Esophagus squamous epithelium (tissue), 5 donors: ENCODE measurements at regions not wholly inside any gene's neighbourhood (a gene's known extent, or its start where the extent isn't known, plus 50 kb on each side); places are given as distances from the start of the nearest gene placed in this dataset.

Experiments
- DNase-seq: peaks from one replicate; lab custom pipeline; 2025; lab: John Stamatoyannopoulos, UW
- H3K27ac ChIP-seq, 4 donors: fragments of 200-600 bp; sonication (generic); one replicate each; pipeline ENCODE4 v1.5.1; 2016 to 2019; ENCODE audit warnings: mild to moderate bottlenecking in 1 of 4
- H3K27me3 ChIP-seq, 4 donors: fragments of 200-600 bp; sonication (generic); 1 replicate in 3 of 4; 2 replicates in 1 of 4; pipeline versions ENCODE4 v1.5.1 to v1.6.0; 2017 to 2021; ENCODE audit warnings: antibody characterized with exemption in 1 of 4
- H3K36me3 ChIP-seq, 3 donors: fragments of 200-600 bp; sonication (generic); one replicate each; pipeline ENCODE4 v1.5.1; 2016 to 2019
- H3K4me1 ChIP-seq, 3 donors: fragments of 200-600 bp; sonication (generic); one replicate each; pipeline ENCODE4 v1.5.1; 2017 to 2019
- H3K4me3 ChIP-seq, 4 donors: fragments of 200-600 bp; sonication (generic); 1 replicate in 3 of 4; 2 replicates in 1 of 4; pipeline ENCODE4 v1.5.1; 2016 to 2019; ENCODE audit warnings: mild to moderate bottlenecking in 2 of 4, moderate library complexity in 1 of 4
- H3K9me3 ChIP-seq, 3 donors: fragments of 200-600 bp; sonication (generic); one replicate each; pipeline ENCODE4 v1.5.1; 2016 to 2019
- POLR2A ChIP-seq, 4 donors: fragments of 450-650 bp; IDR thresholded peaks; one replicate each; pipeline ENCODE4 v1.6.1; 2017; ENCODE audit warnings: antibody characterized with exemption in 4 of 4, mild to moderate bottlenecking in 4 of 4, moderate library complexity in 3 of 4
- WGBS, 2 donors: methylation state at CpG; one replicate each; pipeline ENCODE4 v1.1.5; 2018; 5-methylcytosine and 5-hydroxymethylcytosine counted together
- intact Hi-C: fragments of 100-400 bp; cut with DNase I; formaldehyde crosslinking; loops from one replicate; pipeline ENCODE4 v1.15.0; 2022
- TF ChIP-seq, protein P1 (sequence below), 6 experiments: fragments of 450-650 bp in 4 of 6; fragments of 200-600 bp in 2 of 6; sonication (generic) in 2 of 6; IDR thresholded peaks; one replicate each; pipeline ENCODE4 v1.5.1; 2016 to 2019; ENCODE audit warnings: antibody characterized with exemption in 6 of 6, mild to moderate bottlenecking in 4 of 6, moderate library complexity in 4 of 6
- donor health status: DM: yes; HTN: yes; CAD: no.

DNA sequence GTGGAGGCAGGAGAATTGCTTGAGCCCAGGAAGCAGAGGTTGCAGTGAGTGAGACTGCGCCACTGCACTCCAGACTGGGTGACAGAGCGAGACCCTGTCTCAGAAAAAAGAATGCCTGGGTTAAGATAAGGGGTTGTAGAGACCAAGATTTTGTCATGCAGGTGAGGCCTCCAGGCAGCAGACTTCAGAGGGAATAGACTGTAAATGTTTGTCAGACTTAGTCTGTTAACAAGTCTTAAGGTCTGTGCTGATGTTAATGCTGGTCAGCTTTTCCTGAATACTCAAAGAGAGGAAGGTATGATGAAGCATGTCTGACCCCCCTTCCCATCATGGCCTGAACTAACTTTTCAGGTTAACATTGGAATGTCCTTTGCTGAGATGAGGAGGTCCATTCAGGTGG is 83.0 kb upstream of the FUT8 start:
- Histone ChIP-seq H3K4me1 (peaks cover 5 to 45% (median 13%) of the 10 kb centered on the region in 3 donors), H3K9me3 (no peaks in the 10 kb centered on the region), H3K4me3 (no peak overlapping the region), H3K36me3 (no peaks in the 10 kb centered on the region), H3K27me3 (no peaks in the 10 kb centered on the region), H3K27ac (peak overlapping the region; percentile 58 to 77 (median 61))
- no peak for DNase-seq
- intact Hi-C loops = no loop called here
- TF ChIP-seq POLR2A (IDR thresholded peaks at IDR 0.05) = no peak
- TF ChIP-seq, protein P1, sequence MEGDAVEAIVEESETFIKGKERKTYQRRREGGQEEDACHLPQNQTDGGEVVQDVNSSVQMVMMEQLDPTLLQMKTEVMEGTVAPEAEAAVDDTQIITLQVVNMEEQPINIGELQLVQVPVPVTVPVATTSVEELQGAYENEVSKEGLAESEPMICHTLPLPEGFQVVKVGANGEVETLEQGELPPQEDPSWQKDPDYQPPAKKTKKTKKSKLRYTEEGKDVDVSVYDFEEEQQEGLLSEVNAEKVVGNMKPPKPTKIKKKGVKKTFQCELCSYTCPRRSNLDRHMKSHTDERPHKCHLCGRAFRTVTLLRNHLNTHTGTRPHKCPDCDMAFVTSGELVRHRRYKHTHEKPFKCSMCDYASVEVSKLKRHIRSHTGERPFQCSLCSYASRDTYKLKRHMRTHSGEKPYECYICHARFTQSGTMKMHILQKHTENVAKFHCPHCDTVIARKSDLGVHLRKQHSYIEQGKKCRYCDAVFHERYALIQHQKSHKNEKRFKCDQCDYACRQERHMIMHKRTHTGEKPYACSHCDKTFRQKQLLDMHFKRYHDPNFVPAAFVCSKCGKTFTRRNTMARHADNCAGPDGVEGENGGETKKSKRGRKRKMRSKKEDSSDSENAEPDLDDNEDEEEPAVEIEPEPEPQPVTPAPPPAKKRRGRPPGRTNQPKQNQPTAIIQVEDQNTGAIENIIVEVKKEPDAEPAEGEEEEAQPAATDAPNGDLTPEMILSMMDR (IDR thresholded peaks at IDR 0.05) = no peak
- WGBS, 2 donors = 88 to 96% methylated on average over 2 of the region's 2 CpGs

DNA sequence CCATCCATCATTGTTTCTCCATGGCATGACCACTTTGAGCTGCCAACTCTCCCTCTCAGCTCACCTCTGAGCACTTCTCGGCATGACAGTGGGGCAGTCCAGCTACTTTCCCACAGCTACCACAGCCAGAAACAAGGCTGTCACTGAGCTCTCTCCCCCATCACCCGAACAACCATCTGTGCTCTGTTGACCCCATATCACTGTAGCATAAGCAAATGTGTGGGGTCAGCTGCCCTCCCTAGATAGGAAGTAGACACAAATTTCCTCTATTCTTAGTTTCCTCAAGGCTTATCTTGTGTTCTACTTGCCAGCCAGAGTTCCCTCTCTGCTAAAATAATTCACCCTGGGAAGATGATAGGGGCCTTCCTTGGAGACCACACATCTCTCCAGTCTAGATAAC is 82.6 kb upstream of the FUT8 start:
- Histone ChIP-seq H3K4me3 (no peak overlapping the region), H3K27me3 (no peaks in the 10 kb centered on the region), H3K27ac (peak overlapping the region; percentile 58 to 77 (median 61)), H3K9me3 (no peaks in the 10 kb centered on the region), H3K4me1 (peaks cover 9 to 49% (median 18%) of the 10 kb centered on the region in 3 donors), H3K36me3 (no peaks in the 10 kb centered on the region)
- intact Hi-C loops = no loop called here
- 62 to 64% methylated on average over 1 to 2 of the region's 2 CpGs for WGBS, 2 donors
- no peak for DNase-seq
- TF ChIP-seq, protein P1 (IDR thresholded peaks at IDR 0.05) = no peak
- no peak for TF ChIP-seq POLR2A (IDR thresholded peaks at IDR 0.05)

DNA sequence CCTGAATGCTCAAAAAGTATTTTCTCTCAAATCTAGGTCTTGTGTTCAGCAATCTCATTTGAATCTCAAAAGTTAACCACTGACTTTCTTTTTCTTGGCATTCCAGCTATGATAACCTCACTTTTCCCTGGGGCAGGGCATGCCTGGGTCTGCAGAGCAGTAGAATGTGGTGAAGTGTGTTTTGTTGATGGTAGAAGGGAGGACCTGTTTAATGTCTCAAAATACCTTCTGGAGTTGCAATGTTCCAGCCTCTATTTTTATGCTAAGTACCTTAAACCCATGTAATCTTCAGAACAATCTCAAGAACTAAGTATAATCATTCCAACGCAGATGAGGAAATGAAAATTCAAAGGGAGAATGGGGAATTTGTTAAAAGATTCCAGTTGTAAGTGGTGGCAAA is 82.1 kb upstream of the FUT8 start:
- peaks cover 14 to 54% (median 23%) of the 10 kb centered on the region in 3 donors for H3K4me1 ChIP-seq
- TF ChIP-seq, protein P1 (IDR thresholded peaks at IDR 0.05) = no peak
- no peaks in the 10 kb centered on the region for H3K36me3 ChIP-seq
- no peak for DNase-seq
- H3K27me3 ChIP-seq = no peaks in the 10 kb centered on the region
- H3K4me3 ChIP-seq = no peak overlapping the region
- H3K9me3 ChIP-seq = no peaks in the 10 kb centered on the region
- WGBS, 2 donors = 9 to 11% methylated on average over 1 of the region's 1 CpG
- intact Hi-C loops = no loop called here
- H3K27ac ChIP-seq = peak overlapping the region; percentile 58 to 77 (median 61)

DNA sequence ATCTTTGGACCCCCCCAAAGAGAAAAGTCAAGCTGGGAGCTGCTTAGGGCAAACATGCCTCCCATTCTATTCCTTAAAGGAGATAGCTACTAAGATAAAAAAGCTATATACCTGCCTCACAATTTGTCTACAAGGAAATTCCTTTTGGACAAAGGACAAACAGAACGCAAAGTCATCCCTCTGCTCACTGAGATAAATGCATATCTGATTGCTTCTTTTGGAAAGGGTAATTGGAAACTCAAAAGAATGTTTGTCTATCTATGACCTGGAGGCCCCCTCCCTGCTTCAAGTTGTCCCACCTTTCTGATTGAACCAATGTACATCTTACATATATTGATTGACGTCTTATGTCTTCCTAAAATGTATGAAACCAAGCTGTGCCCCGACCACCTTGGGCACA is 80.9 kb upstream of the FUT8 start:
- TF ChIP-seq, protein P1 (IDR thresholded peaks at IDR 0.05) = no peak
- no peak for TF ChIP-seq POLR2A (IDR thresholded peaks at IDR 0.05)
- DNase-seq = no peak
- no peaks in the 10 kb centered on the region for H3K36me3 ChIP-seq
- H3K27ac ChIP-seq = no peak overlapping the region
- no peak overlapping the region for H3K4me3 ChIP-seq
- no peaks in the 10 kb centered on the region for H3K27me3 ChIP-seq
- peaks cover 16 to 67% (median 27%) of the 10 kb centered on the region in 3 donors for H3K4me1 ChIP-seq
- no peaks in the 10 kb centered on the region for H3K9me3 ChIP-seq
- intact Hi-C loops = no loop called here
- WGBS, 2 donors = 89 to 93% methylated on average over 3 of the region's 3 CpGs

DNA sequence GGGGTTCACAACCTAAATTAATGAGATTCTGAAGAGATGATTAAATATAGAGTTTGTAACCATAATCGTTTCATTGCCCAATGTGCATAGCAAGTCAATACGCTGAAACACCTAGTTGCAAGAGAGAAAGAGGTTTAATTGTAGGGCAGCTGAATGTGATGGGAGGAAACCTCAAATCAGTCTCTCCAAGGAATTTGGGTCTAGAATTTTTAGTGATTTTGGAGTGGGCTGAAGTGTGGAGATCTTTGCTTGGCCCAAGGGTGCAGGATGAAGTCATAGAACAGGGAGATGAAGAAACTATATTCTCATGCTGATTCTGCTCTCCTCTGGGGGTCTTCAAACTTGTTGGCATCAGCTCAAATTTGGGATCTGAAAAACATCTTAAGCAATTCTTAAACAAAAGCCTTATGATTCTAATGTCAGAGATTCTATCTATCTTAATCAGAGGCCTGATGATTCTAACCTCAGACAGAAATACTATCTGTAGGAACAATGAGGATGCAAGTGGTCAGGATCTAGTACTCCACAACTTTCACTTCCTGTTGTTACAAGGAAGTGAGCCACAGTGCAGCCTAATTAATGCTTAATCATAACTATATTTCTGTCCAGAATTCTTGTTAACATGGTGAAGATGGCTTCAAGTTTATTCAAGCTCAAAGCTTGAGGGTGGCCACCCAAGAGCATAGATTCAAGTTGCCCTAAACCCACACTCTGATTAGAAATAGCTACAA is 80.2 kb upstream of the FUT8 start:
- 88 to 100% methylated on average over 2 of the region's 2 CpGs for WGBS, 2 donors
- intact Hi-C loops = no loop called here

More for the DNA sequence above, 80.2 kb upstream of the FUT8 start:
- H3K27ac ChIP-seq = no peak overlapping the region
- H3K4me3 ChIP-seq = no peak overlapping the region
- H3K4me1 ChIP-seq = peaks cover 16 to 70% (median 27%) of the 10 kb centered on the region in 3 donors
- TF ChIP-seq, protein P1 (IDR thresholded peaks at IDR 0.05) = no peak
- TF ChIP-seq POLR2A (IDR thresholded peaks at IDR 0.05) = no peak
- H3K27me3 ChIP-seq = no peaks in the 10 kb centered on the region
- no peak for DNase-seq
- no peaks in the 10 kb centered on the region for H3K36me3 ChIP-seq
- H3K9me3 ChIP-seq = no peaks in the 10 kb centered on the region
